Neural crest cell (in vitro differentiated cells): ENCODE measurements at regions not wholly inside any gene's neighbourhood (a gene's known extent, or its start where the extent isn't known, plus 50 kb on each side); places are given as distances from the start of the nearest gene placed in this dataset.

ENCODE experiments used
- DNase-seq: peaks from one replicate; pipeline ENCODE4 v3.0.0; 2021; ENCODE audit warnings: low read depth, mixed read lengths, low spot score
- H3K27ac Mint-ChIP-seq: one replicate; pipeline ENCODE4 v1.8.0; 2021; ENCODE audit warnings: mild to moderate bottlenecking, mixed read lengths; ENCODE audit not compliant: unreplicated experiment
- H3K27me3 Mint-ChIP-seq: 2 replicates; pipeline ENCODE4 v1.8.0; 2021; ENCODE audit warnings: low read depth, mild to moderate bottlenecking, mixed read lengths
- H3K36me3 Mint-ChIP-seq: 2 replicates; pipeline ENCODE4 v1.8.0; 2021; ENCODE audit warnings: low read depth, mild to moderate bottlenecking, mixed read lengths
- H3K4me1 Mint-ChIP-seq: 2 replicates; pipeline ENCODE4 v1.8.0; 2021; ENCODE audit warnings: mixed read lengths
- H3K4me3 Mint-ChIP-seq: one replicate; pipeline ENCODE4 v1.8.0; 2021; ENCODE audit warnings: mild to moderate bottlenecking, mixed read lengths
- H3K9me3 Mint-ChIP-seq: 2 replicates; pipeline ENCODE4 v1.8.0; 2021; ENCODE audit warnings: mixed read lengths
- TF ChIP-seq, protein P1 (sequence below): fragments of 200-600 bp; sonication (generic); conservative IDR thresholded peaks from 2 replicates; pipeline ENCODE4 v1.5.0; 2021; ENCODE audit warnings: antibody characterized with exemption, mild to moderate bottlenecking

DNA sequence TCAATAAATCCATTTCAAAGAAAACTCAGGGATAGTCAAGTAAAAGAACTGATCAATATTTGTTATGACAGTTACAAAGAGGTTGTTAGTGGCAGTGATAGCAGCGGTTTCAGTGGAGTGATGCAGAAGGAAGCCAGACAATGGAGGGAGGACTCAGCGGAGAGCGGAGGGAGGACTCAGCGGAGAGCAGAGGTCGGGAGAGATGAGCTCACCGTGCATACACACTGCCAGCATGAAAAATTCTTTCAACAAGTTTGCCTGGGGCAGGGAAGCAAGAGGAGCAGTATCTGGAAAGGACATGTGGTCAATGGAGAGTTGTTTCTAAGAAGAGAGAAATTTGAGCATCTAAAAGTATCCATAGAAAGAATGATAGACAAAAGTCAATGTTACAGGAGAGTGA is 60.9 kb upstream of the BCL11A start:
- TF ChIP-seq, protein P1, sequence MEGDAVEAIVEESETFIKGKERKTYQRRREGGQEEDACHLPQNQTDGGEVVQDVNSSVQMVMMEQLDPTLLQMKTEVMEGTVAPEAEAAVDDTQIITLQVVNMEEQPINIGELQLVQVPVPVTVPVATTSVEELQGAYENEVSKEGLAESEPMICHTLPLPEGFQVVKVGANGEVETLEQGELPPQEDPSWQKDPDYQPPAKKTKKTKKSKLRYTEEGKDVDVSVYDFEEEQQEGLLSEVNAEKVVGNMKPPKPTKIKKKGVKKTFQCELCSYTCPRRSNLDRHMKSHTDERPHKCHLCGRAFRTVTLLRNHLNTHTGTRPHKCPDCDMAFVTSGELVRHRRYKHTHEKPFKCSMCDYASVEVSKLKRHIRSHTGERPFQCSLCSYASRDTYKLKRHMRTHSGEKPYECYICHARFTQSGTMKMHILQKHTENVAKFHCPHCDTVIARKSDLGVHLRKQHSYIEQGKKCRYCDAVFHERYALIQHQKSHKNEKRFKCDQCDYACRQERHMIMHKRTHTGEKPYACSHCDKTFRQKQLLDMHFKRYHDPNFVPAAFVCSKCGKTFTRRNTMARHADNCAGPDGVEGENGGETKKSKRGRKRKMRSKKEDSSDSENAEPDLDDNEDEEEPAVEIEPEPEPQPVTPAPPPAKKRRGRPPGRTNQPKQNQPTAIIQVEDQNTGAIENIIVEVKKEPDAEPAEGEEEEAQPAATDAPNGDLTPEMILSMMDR: no peak
- Mint-ChIP-seq H3K4me1 (no peaks in the 10 kb centered on the region), H3K9me3 (no peaks in the 10 kb centered on the region), H3K27me3 (peaks cover 2% of the 10 kb centered on the region), H3K36me3 (no peaks in the 10 kb centered on the region), H3K4me3 (no peak overlapping the region), H3K27ac (no peak overlapping the region)
- no peak for DNase-seq

DNA sequence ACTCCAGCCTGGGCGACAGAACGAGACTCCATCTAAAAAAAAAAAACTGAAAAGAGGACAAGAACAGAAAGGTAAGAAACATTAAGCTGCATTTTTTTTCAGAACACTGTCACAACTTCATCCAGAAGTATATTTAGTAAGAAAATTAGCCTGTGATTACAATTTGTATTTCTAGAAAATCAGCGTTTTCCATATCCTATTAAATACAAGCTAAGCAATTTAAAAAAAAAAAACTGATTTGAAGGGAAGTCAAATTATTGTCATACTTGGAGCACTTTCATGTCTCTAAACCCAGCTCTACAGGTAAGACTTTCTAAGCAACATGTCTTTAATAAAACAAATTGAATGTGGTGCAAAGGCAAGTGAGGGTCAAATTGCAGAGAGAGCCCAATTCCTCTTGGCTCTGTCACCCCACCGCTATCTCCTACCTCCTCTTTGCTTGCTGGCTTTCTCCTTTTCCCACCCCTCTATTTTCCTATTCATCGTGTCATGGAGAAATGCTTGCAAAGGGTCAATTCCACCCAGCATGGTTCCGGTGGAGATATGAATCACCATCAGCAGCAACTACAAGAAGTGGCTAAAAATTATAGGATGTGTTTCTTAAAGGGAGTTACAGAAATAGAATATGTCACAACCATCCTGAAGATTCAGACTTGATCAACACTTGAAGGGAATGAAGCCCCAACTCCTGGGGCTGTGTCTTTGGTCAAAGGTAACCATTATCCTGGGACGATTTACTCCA is 68.4 kb upstream of the BCL11A start:
- Mint-ChIP-seq H3K4me3 (no peak overlapping the region), H3K27ac (no peak overlapping the region), H3K4me1 (no peaks in the 10 kb centered on the region), H3K27me3 (peaks cover 34% of the 10 kb centered on the region), H3K36me3 (no peaks in the 10 kb centered on the region), H3K9me3 (peaks cover 2% of the 10 kb centered on the region)
- TF ChIP-seq, protein P1: no peak
- DNase-seq: no peak

DNA sequence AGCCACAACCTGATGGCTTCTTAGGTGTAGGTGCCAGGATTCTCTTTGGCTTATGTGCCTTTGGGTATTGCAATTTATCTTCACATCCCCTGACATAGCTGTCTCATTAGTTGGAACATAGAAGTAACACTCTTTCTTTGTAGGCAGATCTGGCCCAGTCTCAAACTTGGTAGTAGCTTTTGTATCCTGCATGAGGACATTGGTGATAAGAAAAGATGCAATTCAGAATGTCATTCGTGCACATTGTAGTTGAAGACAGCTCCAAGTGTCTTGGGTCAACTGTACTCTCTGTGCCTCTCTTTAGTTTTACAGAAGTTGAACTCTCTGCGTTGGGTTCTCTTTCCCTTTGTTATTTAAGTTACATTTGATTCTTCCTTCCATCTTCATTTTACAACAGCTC is 69.6 kb upstream of the BCL11A start:
- Mint-ChIP-seq H3K4me3 (no peak overlapping the region), H3K9me3 (peaks cover 2% of the 10 kb centered on the region), H3K27ac (no peak overlapping the region), H3K27me3 (peaks cover 46% of the 10 kb centered on the region), H3K4me1 (no peaks in the 10 kb centered on the region), H3K36me3 (no peaks in the 10 kb centered on the region)
- no peak for DNase-seq
- TF ChIP-seq, protein P1: no peak

DNA sequence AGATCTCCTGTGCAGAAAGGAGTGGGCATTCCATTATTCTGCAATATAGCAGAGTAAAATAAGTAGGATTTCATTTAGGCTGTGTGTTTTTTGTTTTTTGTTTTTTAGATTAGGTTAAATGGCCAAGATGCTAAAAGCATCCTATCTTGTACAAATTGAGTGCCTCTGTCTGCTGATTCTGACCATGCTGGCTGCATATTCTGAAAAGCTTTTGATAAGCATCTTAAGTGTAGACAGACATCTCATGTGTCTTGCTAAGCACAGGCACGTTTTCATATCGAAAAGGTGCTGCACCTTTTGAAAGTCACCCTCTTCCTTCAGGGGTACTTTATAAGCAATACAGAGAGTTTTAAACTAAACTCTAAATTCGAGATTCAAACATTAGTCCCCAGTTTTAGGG is 74.0 kb upstream of the BCL11A start:
- peaks cover 54% of the 10 kb centered on the region for H3K27me3 Mint-ChIP-seq

DNA sequence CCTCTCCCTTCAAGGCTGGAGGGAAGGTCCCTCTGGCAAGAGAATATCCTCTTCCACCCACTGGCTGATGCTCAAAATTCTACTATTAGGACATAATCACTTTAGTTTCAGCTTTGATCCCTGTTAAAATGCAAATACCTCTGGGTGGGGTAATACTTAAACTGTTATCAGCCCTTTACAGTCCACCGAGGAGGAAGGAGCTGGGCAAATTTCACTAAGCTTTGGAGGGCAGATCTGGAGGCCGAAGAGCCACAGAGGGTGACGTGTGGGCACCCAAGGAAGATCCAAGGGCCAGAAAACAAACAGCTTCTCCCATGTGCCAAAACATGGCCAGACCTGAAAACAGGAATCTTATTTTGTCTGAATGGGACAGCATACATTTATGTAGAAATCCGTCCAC is 74.6 kb upstream of the BCL11A start:
- peaks cover 52% of the 10 kb centered on the region for H3K27me3 Mint-ChIP-seq

More for the DNA sequence above, 74.0 kb upstream of the BCL11A start:
- Mint-ChIP-seq H3K9me3 (peaks cover 2% of the 10 kb centered on the region), H3K36me3 (no peaks in the 10 kb centered on the region), H3K4me3 (no peak overlapping the region), H3K4me1 (no peaks in the 10 kb centered on the region), H3K27ac (no peak overlapping the region)
- DNase-seq: no peak
- TF ChIP-seq, protein P1: no peak

More for the DNA sequence above, 74.6 kb upstream of the BCL11A start:
- no peak overlapping the region for H3K4me3 Mint-ChIP-seq
- peaks cover 2% of the 10 kb centered on the region for H3K9me3 Mint-ChIP-seq
- H3K4me1 Mint-ChIP-seq: no peaks in the 10 kb centered on the region
- no peaks in the 10 kb centered on the region for H3K36me3 Mint-ChIP-seq
- TF ChIP-seq, protein P1: no peak
- DNase-seq: no peak
- H3K27ac Mint-ChIP-seq: no peak overlapping the region
